AG04450 (cell line): ENCODE measurements at regions not wholly inside any gene's neighbourhood (a gene's known extent, or its start where the extent isn't known, plus 50 kb on each side); places are given as distances from the start of the nearest gene placed in this dataset.

ENCODE experiments used
- CTCF ChIA-PET: fragments of 300-600, 350-600 bp; formaldehyde crosslinking; extraction: SDS; loops from one replicate; lab custom pipeline; 2022; ENCODE audit warnings: antibody characterized with exemption, inconsistent platforms; lab: Charles Lee
- POLR2A ChIA-PET: fragments of 350-600 bp; formaldehyde crosslinking; extraction: SDS; loops from one replicate; lab custom pipeline; 2021; ENCODE audit warnings: antibody characterized with exemption, inconsistent platforms; lab: Yijun Ruan, JAX
- DNase-seq: peaks from one replicate; pipeline ENCODE4 v3.0.0-alpha.2; 2011; ENCODE audit warnings: low read depth, low spot score
- H3K27ac ChIP-seq: one replicate; pipeline ENCODE4 v1.5.1; 2012; ENCODE audit warnings: low read depth, low read length, control low read depth
- H3K27me3 ChIP-seq: one replicate; pipeline ENCODE4 v1.6.0; 2012; ENCODE audit warnings: low read length; ENCODE audit not compliant: control insufficient read depth, insufficient read depth
- H3K4me3 ChIP-seq: 2 replicates; pipeline ENCODE4 v1.5.1; 2011; ENCODE audit warnings: mild to moderate bottlenecking, low read depth, low read length, control low read depth
- H3K9me3 ChIP-seq: 2 replicates; pipeline ENCODE4 v1.5.1; 2012; ENCODE audit warnings: low read length; ENCODE audit not compliant: control insufficient read depth, insufficient read depth
- CTCF ChIP-seq: IDR thresholded peaks from 2 replicates; pipeline ENCODE4 v1.5.1; 2011; ENCODE audit warnings: low read depth, low read length, control low read depth, inconsistent platforms

DNA sequence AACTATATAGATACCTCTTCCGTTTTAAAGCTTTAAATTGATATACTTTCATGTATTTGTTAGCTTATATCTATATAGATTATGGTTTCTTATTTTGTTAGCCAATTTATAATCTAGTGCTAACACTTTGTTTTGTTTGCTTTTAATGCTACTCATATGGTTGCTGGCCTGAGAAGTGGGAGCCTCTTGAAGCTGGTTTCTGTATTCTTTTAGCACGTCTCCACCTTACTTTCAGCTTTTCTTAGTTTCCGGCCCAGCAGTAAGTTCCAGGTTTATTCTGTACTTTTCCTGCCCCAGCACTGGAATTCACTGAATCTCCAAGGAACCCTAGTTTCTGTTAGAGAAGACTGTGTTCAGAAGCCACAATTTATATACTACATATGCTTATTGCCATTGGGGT lies 458.9 kb downstream of the PRR16 start:
- Histone ChIP-seq H3K4me3 (no peak overlapping the region), H3K9me3 (no peaks in the 10 kb centered on the region), H3K27ac (no peak overlapping the region), H3K27me3 (no peaks in the 10 kb centered on the region)
- no peak for DNase-seq
- ChIA-PET CTCF (no interaction called here), POLR2A (no interaction called here)
- no peak for TF ChIP-seq CTCF

GRCh38 chr5:120926471-120926870 lies 462.4 kb downstream of the PRR16 start:
- Histone ChIP-seq H3K4me3 (no peak overlapping the region), H3K27me3 (no peaks in the 10 kb centered on the region), H3K9me3 (no peaks in the 10 kb centered on the region), H3K27ac (no peak overlapping the region)
- ChIA-PET CTCF (no interaction called here), POLR2A (no interaction called here)
- no peak for TF ChIP-seq CTCF
- DNase-seq, result no peak

GRCh38 chr5:120927950-120928530 lies 463.9 kb downstream of the PRR16 start:
- no peak for TF ChIP-seq CTCF
- no peak for DNase-seq
- Histone ChIP-seq H3K9me3 (no peaks in the 10 kb centered on the region), H3K4me3 (no peak overlapping the region), H3K27ac (no peak overlapping the region), H3K27me3 (no peaks in the 10 kb centered on the region)
- ChIA-PET POLR2A (no interaction called here), CTCF (no interaction called here)

GRCh38 chr5:120932480-120932879 lies 468.4 kb downstream of the PRR16 start:
- Histone ChIP-seq H3K4me3 (no peak overlapping the region), H3K27ac (no peak overlapping the region), H3K27me3 (no peaks in the 10 kb centered on the region), H3K9me3 (no peaks in the 10 kb centered on the region; the same call in 1 of the 2 replicates)
- no peak for TF ChIP-seq CTCF
- DNase-seq, result no peak
- POLR2A ChIA-PET, result no interaction called here
- CTCF ChIA-PET, result no interaction called here

- no peak for DNase-seq
- POLR2A ChIA-PET, result no interaction called here
- no peak overlapping the region for H3K27ac ChIP-seq
- CTCF ChIA-PET, result no interaction called here
- no peak for TF ChIP-seq CTCF
- H3K9me3 ChIP-seq, result no peaks in the 10 kb centered on the region; the same call in 1 of the 2 replicates
- no peak overlapping the region for H3K4me3 ChIP-seq
- no peaks in the 10 kb centered on the region for H3K27me3 ChIP-seq
These were observed 469.9 kb downstream of the PRR16 start for GRCh38 chr5:120934031-120934430.
